NCI-H69 (cell line): ENCODE measurements at regions not wholly inside any gene's neighbourhood (a gene's known extent, or its start where the extent isn't known, plus 50 kb on each side); places are given as distances from the start of the nearest gene placed in this dataset.
"Not testable (repeated sequence)": the region's sequence is repeated elsewhere in the genome, so short reads cannot be mapped to it uniquely, and the experiment has no call there.

ENCODE experiments used
- DNase-seq: peaks from one replicate; lab custom pipeline; 2025; lab: John Stamatoyannopoulos, UW

DNA sequence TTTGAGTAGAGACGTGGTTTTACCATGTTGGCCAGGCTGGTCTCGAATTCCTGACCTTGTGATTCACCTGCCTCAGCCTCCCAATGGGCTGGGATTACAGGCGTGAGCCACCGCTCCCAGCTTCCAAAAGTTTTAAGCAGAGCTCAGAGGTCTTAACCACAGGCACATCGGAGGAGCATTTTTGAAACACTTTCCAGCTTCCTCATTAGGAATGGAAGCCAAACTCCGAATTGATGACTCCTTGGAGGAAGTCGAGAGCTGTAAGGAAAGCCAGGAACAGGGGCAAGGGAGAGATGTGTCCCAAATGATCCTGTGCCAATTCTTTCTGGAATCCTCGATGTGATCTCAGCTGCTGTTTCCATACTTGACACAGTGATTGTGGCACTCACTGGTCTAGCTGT, 56.2 kb upstream of the CCZ1B start:
- not testable (repeated sequence) for DNase-seq

DNA sequence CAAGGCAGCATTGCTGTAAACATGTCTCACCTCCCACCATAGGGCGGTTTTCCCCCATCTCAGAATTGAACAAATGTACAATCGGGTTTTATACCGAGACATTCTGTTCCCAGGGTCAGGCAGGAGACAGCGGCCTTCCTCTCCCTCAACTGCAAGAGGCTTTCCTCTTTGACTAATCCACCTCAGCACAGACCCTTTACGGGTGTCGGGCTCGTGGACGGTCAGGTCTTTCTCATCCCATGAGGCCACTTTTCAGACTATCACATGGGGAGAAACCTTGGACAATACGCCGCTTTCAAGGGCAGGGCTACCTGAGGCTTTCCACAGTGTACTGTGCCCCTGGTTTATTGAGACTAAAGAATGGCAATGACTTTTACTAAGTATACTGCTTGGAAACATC, 57.7 kb upstream of the CCZ1B start:
- DNase-seq, result not testable (repeated sequence)

DNA sequence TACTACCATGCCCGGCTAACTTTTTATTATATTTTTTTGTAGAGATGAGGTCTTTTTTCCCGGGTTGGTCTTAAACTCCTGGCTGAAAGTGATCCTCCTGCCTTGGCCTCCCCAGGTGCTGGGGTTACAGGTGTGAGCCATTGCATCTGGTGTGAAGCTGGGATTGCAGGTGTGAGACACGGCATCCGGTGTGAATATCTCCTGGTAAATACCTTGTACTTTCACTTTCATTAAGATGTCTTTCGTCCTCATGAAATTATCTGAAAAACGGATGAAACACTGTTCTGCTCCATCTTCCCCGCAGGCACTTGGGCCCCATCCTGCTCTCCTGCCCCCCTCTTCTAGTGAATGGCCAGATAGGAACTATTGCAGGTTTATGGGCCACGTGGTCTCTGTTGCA, 60.1 kb upstream of the CCZ1B start:
- DNase-seq, result no peak

DNA sequence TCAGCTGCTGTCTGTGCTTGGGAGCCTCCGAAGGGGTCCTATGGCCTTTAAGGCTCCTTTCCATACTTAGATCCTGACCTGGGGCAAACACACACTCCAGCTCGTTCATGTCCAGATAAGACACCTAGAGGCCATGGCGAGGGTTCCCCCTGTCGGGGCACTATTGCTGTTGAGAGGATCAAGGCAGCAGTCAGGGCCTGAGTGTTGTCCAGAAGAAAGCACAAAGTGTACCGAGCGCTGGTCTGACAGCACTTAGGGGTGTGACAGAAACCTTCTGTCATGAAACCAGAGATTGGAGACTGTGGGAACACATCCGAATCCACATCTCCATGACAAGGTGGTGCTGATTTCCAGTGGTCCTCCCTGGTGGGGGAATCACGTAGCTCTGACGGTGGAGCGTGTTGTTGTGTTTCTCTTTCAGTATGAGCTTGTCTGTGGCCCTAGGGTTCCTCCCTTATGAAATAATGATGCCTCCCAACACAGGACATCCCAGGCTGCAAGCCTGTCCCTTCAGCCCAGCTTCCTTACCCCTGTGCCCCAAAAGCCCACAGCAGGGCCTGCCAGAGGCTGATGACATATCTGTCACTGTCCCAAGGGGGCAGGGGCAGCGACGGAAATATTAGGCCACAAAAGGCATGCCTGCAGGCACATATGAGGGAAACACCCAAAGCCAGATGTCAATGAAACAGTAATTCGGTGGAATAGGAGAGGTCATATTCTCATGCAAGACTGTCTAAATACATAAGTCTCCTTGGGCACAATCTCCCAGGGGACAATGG, 62.4 kb upstream of the CCZ1B start:
- not testable (repeated sequence) for DNase-seq

DNA sequence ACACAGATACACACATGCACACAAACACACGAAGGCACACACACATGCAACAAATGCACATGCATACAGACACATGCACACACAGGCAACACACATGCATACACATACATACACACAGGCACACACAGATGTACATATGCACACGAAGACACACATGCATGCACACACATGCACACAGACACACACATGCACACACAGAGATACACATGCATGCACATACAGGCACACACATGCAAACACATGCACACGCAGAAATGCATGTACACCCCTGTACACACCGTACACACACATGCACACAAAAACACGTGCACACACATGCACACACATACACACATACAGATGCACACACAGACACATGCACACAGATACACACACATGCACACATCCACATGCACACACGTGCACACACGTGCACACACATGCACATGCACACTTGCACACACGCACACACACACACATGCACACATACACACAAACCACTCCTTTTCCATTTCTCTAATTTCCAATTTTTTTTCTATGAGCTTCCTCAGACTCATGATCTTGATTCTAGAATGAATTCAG, 63.3 kb upstream of the CCZ1B start:
- DNase-seq, result no peak

DNA sequence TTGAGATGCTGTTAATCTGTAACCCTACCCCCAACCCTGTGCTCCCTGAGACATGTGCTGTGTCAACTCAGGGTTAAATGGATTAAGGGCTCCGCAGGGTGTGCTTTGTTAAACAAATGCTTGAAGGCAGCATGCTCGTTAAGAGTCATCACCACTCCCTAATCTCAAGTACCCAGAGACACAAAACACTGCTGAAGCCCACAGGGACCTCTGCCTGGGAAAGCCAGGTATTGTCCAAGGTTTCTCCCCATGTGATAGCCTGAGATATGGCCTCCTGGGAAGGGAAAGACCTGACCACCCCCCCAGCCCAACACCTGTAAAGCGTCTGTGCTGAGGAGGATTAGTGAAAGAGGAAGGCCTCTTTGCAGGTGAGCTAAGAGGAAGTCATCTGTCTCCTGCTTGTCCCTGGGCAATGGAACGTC, 76.0 kb upstream of the CCZ1B start:
- DNase-seq, result peak; percentile 29

DNA sequence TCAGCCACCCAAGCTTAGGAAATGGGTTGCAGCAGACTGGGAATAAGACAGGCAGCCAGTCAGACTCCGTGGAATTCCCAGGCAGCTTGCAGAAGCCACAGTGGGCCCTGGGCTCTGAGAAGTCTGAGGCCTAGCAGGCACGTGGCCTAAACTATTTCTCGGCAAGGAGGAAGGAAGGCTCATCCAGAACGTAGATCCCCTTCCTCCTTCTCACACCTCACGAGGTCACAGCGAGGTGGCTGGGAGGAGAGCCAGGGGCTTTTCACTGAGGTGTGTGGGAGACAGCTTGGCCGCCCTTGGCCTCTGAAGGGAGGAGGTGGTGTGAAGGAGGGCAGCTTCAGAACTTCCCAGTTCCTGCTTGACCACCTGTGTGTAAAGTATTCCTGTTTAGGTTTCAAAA, 77.2 kb upstream of the CCZ1B start:
- not testable (repeated sequence) for DNase-seq

DNA sequence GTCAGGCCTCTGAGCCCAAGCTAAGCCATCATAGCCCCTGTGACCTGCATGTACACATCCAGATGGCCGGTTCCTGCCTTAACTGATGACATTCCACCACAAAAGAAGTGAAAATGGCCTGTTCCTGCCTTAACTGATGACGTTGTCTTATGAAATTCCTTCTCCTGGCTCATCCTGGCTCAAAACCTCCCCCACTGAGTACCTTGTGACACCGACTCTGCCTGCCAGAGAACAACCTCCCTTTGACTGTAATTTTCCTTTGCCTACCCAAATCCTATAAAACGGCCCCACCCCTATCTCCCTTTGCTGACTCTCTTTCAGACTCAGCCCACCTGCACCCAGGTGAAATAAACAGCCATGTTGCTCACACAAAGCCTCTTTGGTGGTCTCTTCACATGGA, 77.7 kb upstream of the CCZ1B start:
- DNase-seq, result not testable (repeated sequence)

DNA sequence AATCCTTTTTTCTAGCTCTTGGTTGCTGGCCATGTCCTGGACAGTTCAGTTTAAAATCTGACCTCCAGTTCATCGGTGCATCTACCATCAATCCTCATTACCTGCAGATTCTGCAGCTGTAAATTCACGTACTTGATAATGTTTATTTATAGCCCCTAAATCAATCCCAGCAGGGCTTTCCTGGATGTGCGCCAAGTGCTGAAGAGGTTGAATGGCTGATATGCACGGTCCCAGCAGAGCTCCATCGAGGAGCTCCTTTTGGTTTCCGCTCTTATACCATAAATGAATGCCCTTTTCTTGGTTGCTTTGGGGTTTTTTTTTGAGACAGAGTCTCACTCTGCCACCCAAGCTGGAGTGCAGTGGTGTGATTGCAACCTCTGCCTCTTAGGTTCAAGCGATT, 91.2 kb upstream of the CCZ1B start:
- DNase-seq, result peak; percentile 19

DNA sequence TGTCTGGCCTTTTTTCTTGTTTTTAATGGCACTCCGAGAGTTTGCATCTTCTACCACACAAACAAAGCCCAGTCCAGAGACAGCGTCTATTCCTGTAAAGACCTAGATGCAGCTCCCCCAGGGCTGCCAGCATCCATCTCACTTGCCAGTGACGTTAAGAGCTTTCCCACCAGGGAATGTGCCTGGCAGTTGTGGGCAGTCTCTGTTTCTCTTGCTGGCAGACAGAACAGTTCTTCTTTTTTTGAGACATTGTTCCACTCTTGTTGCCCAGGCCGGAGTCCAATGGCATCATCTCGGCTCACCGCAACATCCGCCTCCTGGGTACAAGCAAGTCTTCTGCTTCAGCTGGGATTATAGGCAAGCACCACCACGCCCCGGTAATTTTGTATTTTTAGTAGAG, 93.1 kb upstream of the CCZ1B start:
- not testable (repeated sequence) for DNase-seq

DNA sequence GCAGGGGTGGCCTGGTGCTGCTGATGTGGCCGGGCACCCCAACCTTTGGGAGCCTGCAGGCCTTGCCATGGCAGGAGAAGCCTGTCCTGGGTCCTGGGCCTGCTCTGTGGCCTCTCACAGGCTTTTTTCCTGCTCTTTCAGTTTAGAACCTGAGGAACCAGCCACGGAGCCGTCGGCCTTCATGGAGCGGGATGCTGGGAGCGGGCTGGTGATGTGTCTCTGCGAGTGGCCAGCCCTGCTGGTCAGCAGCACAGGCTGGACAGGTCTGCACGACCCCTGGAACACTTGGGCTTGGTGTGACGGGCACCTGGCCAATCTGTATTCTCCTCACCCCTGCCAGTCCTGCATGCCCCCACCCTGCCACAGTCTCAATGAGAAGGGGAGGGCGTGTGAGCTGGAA, 98.4 kb upstream of the CCZ1B start:
- not testable (repeated sequence) for DNase-seq

DNA sequence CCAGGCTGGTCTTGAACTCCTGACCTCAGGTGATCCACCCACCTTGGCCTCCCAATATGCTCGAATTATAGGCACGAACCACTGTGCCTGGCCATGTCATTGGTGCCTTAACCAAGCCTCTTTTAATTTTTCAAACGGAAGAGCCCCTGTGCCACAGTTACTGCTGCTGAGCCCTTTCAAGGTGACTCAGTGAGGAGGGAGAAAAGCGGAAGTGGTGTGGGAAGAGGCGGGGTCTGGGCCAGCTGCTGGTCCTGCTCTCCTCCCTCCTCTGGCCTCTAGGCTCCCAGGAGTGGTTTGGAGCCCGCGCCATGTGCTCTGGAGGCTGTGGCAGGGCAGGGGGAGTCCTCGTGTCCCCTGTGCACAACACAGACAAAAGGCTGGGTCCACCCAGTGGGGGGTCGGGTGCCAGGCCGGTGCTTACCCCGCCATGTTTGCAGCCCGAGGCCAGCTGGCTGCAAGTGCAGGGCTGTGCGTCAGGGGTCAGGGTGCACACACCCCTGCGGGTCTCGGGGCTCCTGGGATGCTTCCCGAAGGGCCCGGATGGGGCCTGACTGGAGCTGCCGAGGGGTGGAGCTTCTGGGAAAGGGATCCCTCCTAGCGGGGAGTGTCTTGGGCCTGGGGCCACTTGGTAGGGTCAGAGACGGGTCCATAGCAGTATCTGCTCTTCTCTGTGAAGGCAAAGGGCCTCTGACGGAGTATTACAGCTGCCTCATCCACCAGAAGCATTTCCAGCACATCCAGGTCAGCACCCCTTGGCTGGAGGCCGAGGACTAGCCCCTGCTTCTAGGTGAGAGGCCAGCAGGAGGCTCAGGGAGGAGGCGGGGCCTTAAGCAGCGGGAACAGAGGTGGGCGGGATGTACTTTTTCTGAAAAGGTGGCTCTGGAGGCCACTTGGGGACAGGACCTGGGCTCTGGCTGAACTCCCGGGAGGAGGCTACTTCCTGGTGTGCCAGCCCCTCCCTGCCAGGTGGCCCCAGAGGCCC, 100.4 kb upstream of the CCZ1B start:
- not testable (repeated sequence) for DNase-seq

DNA sequence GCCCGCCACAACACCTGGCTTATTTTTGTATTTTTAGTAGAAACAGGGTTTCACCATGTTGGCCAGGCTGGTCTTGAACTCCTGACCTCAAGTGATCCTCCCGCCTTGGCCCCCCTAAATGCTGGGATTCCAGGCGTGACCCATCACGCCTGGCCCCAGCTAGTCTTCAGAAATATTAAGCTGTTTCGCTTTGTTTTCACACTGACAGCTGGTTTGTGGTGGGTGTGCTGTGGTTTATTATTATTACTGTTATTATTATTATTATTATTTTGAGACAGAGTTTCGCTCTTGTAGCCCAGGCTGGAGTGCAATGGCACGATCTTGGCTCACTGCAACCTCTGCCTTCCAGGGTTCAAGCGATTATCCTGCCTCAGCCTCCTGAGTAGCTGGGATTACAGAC, 101.6 kb upstream of the CCZ1B start:
- not testable (repeated sequence) for DNase-seq

DNA sequence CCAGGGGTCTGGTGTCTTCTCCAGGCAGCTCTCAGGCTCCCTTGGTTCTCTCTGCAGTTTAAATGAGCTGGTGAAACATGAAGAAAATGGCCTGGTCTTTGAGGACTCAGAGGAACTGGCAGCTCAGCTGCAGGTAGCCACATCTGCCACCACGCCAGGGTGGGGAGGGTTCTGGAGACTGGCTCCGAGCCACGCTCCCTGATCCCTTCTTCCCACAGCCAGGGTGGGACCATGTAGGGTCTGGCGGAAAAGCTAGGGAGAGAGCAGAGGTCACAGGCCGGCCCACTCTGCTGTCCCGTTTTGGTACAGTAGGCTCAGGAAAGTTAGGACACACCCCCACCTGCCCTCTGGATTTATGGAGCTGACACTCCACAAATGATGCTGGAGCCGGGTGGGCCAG, 103.5 kb upstream of the CCZ1B start:
- DNase-seq, result not testable (repeated sequence)

DNA sequence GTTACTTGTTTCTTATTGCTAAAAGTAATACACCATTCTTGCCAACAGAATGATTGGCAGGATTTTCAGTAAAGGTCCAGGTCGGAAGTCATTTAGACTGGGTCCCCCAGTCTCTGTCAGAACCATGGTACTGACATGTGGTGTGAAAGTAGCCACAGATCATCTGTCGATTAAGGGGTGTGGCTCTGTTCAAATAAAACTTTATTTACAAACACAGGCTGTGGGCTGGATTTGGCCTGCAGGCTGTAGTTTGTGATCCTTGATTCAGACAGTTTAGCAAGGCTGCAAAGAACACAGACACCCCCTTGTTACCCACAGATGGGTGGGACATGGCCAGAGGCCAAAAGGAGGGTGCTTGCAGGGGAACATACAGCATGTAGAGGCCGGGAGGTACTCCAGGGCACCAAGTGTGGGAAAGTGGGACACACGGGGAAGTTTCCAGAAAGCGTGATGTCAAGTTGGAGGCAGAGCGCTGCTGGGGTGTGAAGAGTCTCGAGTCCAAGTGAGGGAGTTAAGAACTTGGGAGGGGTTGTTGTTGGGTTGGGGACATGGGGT, 104.1 kb upstream of the CCZ1B start:
- DNase-seq, result not testable (repeated sequence)

DNA sequence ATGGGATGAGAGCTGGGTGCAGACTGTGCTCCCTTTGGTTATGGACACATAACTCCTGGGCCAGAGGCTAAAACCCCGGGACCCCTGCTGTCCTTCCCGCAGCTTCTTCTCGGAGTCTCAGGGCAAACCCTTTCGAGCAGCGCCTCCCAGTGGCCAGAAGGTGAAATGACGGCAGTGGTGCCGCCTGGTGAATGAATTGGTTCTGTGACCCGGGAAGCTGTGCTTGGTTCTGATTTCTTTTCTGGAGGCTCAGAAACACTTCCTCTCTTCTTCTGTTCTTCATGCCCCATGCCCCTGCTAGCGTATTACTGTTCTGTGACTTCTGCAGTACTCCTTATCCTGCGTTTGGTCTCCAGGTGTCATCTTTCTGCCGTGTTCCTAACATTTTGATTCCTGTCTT, 104.7 kb upstream of the CCZ1B start:
- not testable (repeated sequence) for DNase-seq

DNA sequence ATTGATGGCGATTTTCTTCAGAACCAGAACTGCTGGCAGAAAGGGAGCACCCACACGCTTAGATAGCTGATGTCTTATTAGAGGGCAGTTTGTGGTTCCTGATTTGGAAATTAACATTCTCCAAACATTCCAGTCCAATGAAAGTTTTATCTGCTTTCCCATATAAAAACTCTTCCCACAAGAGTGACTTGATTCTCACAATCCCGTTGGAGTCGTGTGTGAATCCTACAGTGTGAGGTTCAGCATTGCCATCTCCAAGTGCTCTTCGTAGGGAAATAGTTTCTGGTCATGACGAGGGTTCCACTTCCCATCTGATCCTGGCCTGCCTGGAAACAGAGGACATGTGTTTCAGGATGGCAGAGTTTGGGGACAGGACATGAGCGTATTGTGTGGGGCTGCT, 105.4 kb upstream of the CCZ1B start:
- DNase-seq, result not testable (repeated sequence)

DNA sequence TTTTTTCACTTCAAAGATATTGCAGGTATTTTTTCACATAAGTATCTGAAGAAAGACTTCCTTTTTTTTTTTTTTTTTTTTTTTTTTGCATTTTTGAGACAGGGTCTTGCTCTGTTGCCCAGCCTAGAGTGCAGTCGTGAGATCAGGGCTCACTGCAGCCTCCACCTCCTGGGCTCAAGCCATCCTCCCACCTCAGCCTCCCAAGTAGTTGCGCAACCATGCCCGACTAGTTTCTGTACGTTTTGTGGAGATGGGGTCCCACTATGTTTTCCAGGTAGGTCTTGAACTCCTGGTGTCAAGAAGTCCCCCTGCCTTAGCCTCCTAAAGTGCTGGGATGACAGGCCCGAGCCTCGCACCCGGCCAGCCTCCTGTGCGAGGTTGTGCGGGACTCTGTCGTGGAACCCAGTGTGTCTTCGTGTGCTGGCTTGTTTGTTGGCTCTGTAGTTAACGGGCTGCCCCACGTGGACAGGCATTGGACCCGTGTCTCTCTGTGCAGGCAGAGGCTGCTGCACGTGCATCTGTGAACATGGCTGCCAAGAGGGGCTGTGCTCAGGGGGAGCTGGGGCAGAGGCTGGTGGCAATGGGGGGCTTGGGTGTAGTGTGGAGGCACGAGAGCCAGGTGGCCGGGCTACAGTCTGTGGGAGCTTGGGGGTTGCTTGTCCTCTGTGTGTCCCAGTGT, 108.0 kb upstream of the CCZ1B start:
- DNase-seq, result not testable (repeated sequence)

DNA sequence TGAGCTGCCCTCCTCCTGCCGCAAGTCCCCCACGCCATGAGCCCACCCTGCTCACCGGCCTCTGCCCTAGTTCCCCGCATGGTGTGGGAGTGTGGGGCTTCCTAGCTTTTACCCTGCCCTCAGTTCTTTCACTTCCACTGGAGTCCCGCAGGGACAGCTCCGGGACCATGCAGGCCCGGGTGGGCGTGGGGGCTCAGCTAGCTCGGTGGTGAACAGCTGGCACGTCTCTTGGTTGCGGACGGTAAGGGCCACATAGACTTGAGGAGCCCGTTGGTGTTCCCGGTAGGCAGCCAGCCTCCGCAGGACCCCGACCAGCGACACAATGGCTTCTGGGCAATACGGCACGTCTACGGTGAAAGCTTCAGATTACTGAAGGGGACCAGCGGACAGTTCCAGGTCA, 108.9 kb upstream of the CCZ1B start:
- no peak for DNase-seq

DNA sequence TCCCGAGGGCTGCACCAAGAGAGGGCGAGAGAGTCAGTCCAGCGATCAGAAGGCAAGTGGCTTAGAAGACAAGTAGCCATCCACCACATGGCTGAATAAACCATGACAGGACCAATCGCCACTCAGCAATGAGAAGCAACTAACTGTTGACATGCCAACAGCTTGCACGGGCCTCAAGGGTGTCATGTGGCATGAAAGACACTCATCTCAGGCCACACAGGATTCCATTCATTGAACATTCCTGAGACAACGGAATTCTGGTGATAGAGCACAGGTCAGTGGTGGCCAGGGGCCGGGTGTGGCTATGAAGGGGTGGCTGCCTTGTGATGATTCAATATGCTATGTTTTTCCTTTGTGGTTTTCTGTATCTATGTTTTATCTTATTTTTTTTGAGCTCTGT, 110.6 kb upstream of the CCZ1B start:
- DNase-seq, result not testable (repeated sequence)

DNA sequence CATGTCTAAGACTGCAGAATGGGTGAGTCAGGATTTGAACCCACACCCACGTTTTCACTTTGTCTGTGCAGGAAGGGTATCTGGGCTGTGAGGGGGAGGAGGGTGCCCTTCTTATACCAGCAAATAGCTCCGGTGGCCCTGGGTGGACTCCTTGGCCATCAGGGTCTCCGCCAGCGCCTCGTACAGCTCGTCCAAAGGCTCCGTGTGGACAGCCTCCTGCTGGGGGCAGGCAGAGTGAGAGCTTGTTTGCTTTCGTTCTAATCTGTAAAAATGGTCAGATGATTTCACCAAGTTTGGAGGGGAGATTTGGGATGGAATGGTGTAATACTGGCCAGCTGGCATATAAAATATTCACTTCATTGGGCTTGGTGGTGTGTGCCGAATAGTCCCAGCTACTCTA, 111.7 kb upstream of the CCZ1B start:
- DNase-seq, result not testable (repeated sequence)

DNA sequence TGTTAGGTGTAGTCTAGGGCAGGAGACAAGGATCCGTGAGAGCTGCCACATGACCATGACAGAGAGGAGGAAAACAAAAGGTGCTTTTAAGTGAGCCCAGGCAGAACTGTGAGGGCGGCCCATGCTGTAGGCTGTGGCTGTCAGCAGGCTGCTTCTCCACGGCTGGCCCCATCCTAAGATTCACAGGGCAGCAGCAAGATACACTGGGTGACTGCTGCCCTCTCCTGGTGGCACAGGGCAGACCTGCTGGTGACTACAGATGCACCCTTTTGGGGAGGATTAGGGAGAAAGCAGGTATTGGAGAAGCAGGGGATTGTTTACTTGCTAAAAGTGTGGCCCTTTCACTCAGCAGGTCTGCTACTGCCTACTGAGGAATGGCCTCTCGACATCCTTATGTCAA, 112.2 kb upstream of the CCZ1B start:
- DNase-seq, result not testable (repeated sequence)
